WTC11 (cell line): ENCODE measurements at regions not wholly inside any gene's neighbourhood (a gene's known extent, or its start where the extent isn't known, plus 50 kb on each side); places are given as distances from the start of the nearest gene placed in this dataset.

Experiments used
- ATAC-seq: fragments of 200-7000 bp; cut with Tn5 transposase; 2 replicates; pipeline ENCODE4 v1.10.0; 2021; ENCODE audit warnings: mild to moderate bottlenecking, moderate library complexity
- CTCF ChIA-PET: fragments of 300-600 bp; sonication (Branson Sonifier 250); formaldehyde crosslinking; loops from one replicate; lab custom pipeline; 2021; ENCODE audit warnings: antibody characterized with exemption; lab: Charles Lee
- POLR2A ChIA-PET: fragments of 350-600 bp; sonication (Branson Sonifier 250); formaldehyde crosslinking; loops from one replicate; lab custom pipeline; 2021; ENCODE audit warnings: antibody characterized with exemption; lab: Charles Lee
- DNase-seq: peaks from one replicate; pipeline ENCODE4 v3.0.0; 2021; ENCODE audit warnings: low spot score
- H3K27ac Mint-ChIP-seq: 2 replicates; pipeline ENCODE4 v1.8.0; 2021; ENCODE audit warnings: mixed read lengths
- H3K27me3 Mint-ChIP-seq: 2 replicates; pipeline ENCODE4 v1.8.0; 2021; ENCODE audit warnings: low read depth, mild to moderate bottlenecking, moderate library complexity, mixed read lengths
- H3K36me3 Mint-ChIP-seq: 2 replicates; pipeline ENCODE4 v1.8.0; 2021; ENCODE audit warnings: mixed read lengths
- H3K4me1 Mint-ChIP-seq: 2 replicates; pipeline ENCODE4 v1.8.0; 2022; ENCODE audit warnings: mixed read lengths
- H3K4me3 Mint-ChIP-seq: 2 replicates; pipeline ENCODE4 v1.8.0; 2021; ENCODE audit warnings: mild to moderate bottlenecking, moderate library complexity, mixed read lengths
- H3K9me3 Mint-ChIP-seq: 2 replicates; pipeline ENCODE4 v1.8.0; 2021; ENCODE audit warnings: mixed read lengths
- ATF6 ChIP-seq: sonication (generic); formaldehyde crosslinking; IDR thresholded peaks from 2 replicates; pipeline ENCODE4 v1.8.1; 2023; ENCODE audit warnings: mild to moderate bottlenecking, missing genetic modification reagents
- ERG ChIP-seq: fragments of 250-450 bp; sonication (Bioruptor Pico); IDR thresholded peaks from 2 replicates; pipeline ENCODE4 v1.8.0; 2021; ENCODE audit warnings: mild to moderate bottlenecking
- HMGA2 ChIP-seq: fragments of 250-450 bp; sonication (Bioruptor Pico); IDR thresholded peaks from 2 replicates; pipeline ENCODE4 v1.4.0; 2021; ENCODE audit warnings: mild to moderate bottlenecking, moderate library complexity
- IRF1 ChIP-seq: sonication (generic); formaldehyde crosslinking; IDR thresholded peaks from 2 replicates; pipeline ENCODE4 v1.8.0; 2023; ENCODE audit warnings: missing genetic modification reagents
- NR2C2 ChIP-seq: sonication (generic); formaldehyde crosslinking; IDR thresholded peaks from 2 replicates; pipeline ENCODE4 v1.8.0; 2022; ENCODE audit warnings: mild to moderate bottlenecking, missing genetic modification reagents
- PREB ChIP-seq: sonication (generic); formaldehyde crosslinking; IDR thresholded peaks from 2 replicates; pipeline ENCODE4 v1.8.1; 2022; ENCODE audit warnings: mild to moderate bottlenecking, missing genetic modification reagents, moderate library complexity, borderline replicate concordance
- SP1 ChIP-seq: sonication (generic); formaldehyde crosslinking; conservative IDR thresholded peaks from 2 replicates; pipeline ENCODE4 v1.8.1; 2022; ENCODE audit warnings: missing genetic modification reagents
- TEAD4 ChIP-seq: sonication (generic); formaldehyde crosslinking; IDR thresholded peaks from 2 replicates; pipeline ENCODE4 v1.8.0; 2022; ENCODE audit warnings: mild to moderate bottlenecking, missing genetic modification reagents
- ZNF219 ChIP-seq: sonication (generic); formaldehyde crosslinking; IDR thresholded peaks from 2 replicates; pipeline ENCODE4 v1.8.0; 2023; ENCODE audit warnings: missing genetic modification reagents, mild to moderate bottlenecking, borderline replicate concordance
- ZNF532 ChIP-seq: fragments of 250-450 bp; sonication (Bioruptor Pico); IDR thresholded peaks from 2 replicates; pipeline ENCODE4 v1.9.0; 2021; ENCODE audit warnings: mild to moderate bottlenecking, borderline replicate concordance

- DNase-seq (no peak), ATAC-seq (no peak)
- H3K4me1 Mint-ChIP-seq = peaks cover 15% of the 10 kb centered on the region
- POLR2A ChIA-PET = no interaction called here
- no peak overlapping the region for H3K4me3 Mint-ChIP-seq
- no peak for TF ChIP-seq ATF6 (CRISPR knock-in tag)
- TF ChIP-seq ERG (CRISPR knock-in tag) = no peak
- no peak for TF ChIP-seq IRF1 (CRISPR knock-in tag)
- no peak for TF ChIP-seq SP1 (CRISPR knock-in tag)
- TF ChIP-seq ZNF219 (CRISPR knock-in tag) = no peak
- TF ChIP-seq ZNF532 = no peak
- TF ChIP-seq, all 79 proteins: peak for 0
- no peaks in the 10 kb centered on the region for H3K9me3 Mint-ChIP-seq
- CTCF ChIA-PET = no interaction called here
- no peak overlapping the region for H3K27ac Mint-ChIP-seq
- H3K27me3 Mint-ChIP-seq = no peaks in the 10 kb centered on the region
- no peaks in the 10 kb centered on the region for H3K36me3 Mint-ChIP-seq
These were observed 342.3 kb downstream of the ZNF674 start for GRCh38 chrX:46202733-46203514.

GRCh38 chrX:46200413-46200812 is 344.8 kb downstream of the ZNF674 start:
- no peaks in the 10 kb centered on the region for H3K27me3 Mint-ChIP-seq
- CTCF ChIA-PET = no interaction called here
- H3K27ac Mint-ChIP-seq = no peak overlapping the region
- H3K9me3 Mint-ChIP-seq = 0 out of 2 replicates have a peak, but pooled peaks cover 3% of the 10 kb centered on the region
- ATAC-seq (no peak), DNase-seq (no peak)
- H3K4me1 Mint-ChIP-seq = peaks cover 15% of the 10 kb centered on the region
- H3K36me3 Mint-ChIP-seq = no peaks in the 10 kb centered on the region
- POLR2A ChIA-PET = no interaction called here
- no peak overlapping the region for H3K4me3 Mint-ChIP-seq
- TF ChIP-seq ERG (CRISPR knock-in tag) = no peak
- no peak for TF ChIP-seq HMGA2 (CRISPR knock-in tag)
- no peak for TF ChIP-seq TEAD4 (CRISPR knock-in tag)
- TF ChIP-seq NR2C2 (CRISPR knock-in tag) = no peak
- TF ChIP-seq PREB (CRISPR knock-in tag) = no peak
- no peak for TF ChIP-seq ZNF219 (CRISPR knock-in tag)
